ENCODE measurements at regions not wholly inside any gene's neighbourhood (a gene's known extent, or its start where the extent isn't known, plus 50 kb on each side); places are given as distances from the start of the nearest gene placed in this dataset.

- H3K4me3 ChIP-seq (ENCODE audit: low read depth, low read length) = no peak overlapping the region
- no peak for DNase-seq
- no peak overlapping the region for H3K27ac ChIP-seq
- TF ChIP-seq, protein P1, sequence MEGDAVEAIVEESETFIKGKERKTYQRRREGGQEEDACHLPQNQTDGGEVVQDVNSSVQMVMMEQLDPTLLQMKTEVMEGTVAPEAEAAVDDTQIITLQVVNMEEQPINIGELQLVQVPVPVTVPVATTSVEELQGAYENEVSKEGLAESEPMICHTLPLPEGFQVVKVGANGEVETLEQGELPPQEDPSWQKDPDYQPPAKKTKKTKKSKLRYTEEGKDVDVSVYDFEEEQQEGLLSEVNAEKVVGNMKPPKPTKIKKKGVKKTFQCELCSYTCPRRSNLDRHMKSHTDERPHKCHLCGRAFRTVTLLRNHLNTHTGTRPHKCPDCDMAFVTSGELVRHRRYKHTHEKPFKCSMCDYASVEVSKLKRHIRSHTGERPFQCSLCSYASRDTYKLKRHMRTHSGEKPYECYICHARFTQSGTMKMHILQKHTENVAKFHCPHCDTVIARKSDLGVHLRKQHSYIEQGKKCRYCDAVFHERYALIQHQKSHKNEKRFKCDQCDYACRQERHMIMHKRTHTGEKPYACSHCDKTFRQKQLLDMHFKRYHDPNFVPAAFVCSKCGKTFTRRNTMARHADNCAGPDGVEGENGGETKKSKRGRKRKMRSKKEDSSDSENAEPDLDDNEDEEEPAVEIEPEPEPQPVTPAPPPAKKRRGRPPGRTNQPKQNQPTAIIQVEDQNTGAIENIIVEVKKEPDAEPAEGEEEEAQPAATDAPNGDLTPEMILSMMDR (IDR thresholded peaks at IDR 0.05; ENCODE audit: low read depth, low read length, missing control alignments) = no peak
- no peaks in the 10 kb centered on the region for H3K36me3 ChIP-seq (replicated peaks)
- H3K27me3 ChIP-seq (replicated peaks) = no peaks in the 10 kb centered on the region
- in situ Hi-C loops (cut with HindIII; ENCODE audit: low pct_ligation_motif_present, low sequenced_read_pairs) = no loop called here
Observed at GRCh38 chr1:56068210-56068609, 511.2 kb downstream of the PLPP3 start.

DNA sequence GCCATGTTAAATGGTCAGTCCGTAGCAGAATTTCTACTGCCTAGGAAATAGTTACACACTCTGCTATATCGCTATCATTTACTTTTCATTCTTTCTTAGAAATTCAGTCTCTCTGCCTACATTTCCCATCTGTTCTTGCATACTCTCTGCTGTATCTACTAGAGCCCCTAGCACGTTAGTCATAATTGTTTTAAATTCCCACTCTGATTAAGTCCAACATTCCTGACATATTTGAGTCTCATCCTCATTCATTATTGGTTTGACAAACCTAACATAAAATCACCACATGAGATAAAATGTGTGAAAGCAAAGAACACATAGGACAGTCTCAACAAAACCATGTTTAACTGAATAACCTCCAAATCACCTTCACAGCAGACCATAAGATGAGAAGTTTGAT lies 513.6 kb downstream of the PLPP3 start:
- DNase-seq = no peak
- TF ChIP-seq, protein P1 (IDR thresholded peaks at IDR 0.05; ENCODE audit: low read depth, low read length, missing control alignments) = no peak
- Histone ChIP-seq H3K27me3 (replicated peaks) (no peaks in the 10 kb centered on the region), H3K36me3 (replicated peaks) (no peaks in the 10 kb centered on the region), H3K4me3 (ENCODE audit: low read depth, low read length) (no peak overlapping the region), H3K27ac (no peak overlapping the region)
- in situ Hi-C loops (cut with HindIII; ENCODE audit: low pct_ligation_motif_present, low sequenced_read_pairs) = no loop called here

DNA sequence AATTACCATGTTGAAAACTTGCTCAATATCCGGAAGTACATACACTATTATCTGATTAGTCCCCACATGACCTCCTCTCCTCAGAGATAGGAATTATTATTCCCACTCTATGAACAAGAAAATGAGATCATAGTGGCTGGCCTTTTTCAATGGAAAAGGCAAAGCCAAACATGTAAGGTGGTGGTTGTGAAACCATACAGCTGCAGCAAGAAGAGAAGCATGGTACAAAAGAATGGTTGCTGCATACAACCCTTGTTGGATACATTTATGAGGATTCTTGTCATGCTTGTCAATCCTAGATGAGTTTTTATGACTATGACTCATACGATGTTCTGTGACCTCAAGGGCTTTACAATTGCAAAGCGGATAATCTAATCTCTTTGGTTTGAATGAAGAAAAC lies 514.7 kb downstream of the PLPP3 start:
- peak; percentile 63 for DNase-seq
- Histone ChIP-seq H3K36me3 (replicated peaks) (no peaks in the 10 kb centered on the region), H3K4me3 (ENCODE audit: low read depth, low read length) (no peak overlapping the region), H3K27ac (no peak overlapping the region), H3K27me3 (replicated peaks) (no peaks in the 10 kb centered on the region)
- in situ Hi-C loops (cut with HindIII; ENCODE audit: low pct_ligation_motif_present, low sequenced_read_pairs) = no loop called here
- TF ChIP-seq, protein P1 (IDR thresholded peaks at IDR 0.05; ENCODE audit: low read depth, low read length, missing control alignments) = no peak

- H3K27me3 ChIP-seq (replicated peaks) = no peaks in the 10 kb centered on the region
- H3K36me3 ChIP-seq (replicated peaks) = no peaks in the 10 kb centered on the region
- no peak overlapping the region for H3K4me3 ChIP-seq (ENCODE audit: low read depth, low read length)
- TF ChIP-seq, protein P1 (IDR thresholded peaks at IDR 0.05; ENCODE audit: low read depth, low read length, missing control alignments) = no peak
- DNase-seq = no peak
- no peak overlapping the region for H3K27ac ChIP-seq
- in situ Hi-C loops (cut with HindIII; ENCODE audit: low pct_ligation_motif_present, low sequenced_read_pairs) = no loop called here
Observed at GRCh38 chr1:56063461-56063860, 515.9 kb downstream of the PLPP3 start.

GRCh38 chr1:56062625-56063024 lies 516.7 kb downstream of the PLPP3 start:
- no peak for DNase-seq
- Histone ChIP-seq H3K27ac (no peak overlapping the region), H3K4me3 (ENCODE audit: low read depth, low read length) (no peak overlapping the region), H3K27me3 (replicated peaks) (no peaks in the 10 kb centered on the region), H3K36me3 (replicated peaks) (no peaks in the 10 kb centered on the region)
- in situ Hi-C loops (cut with HindIII; ENCODE audit: low pct_ligation_motif_present, low sequenced_read_pairs) = no loop called here
- TF ChIP-seq, protein P1 (IDR thresholded peaks at IDR 0.05; ENCODE audit: low read depth, low read length, missing control alignments) = no peak

- TF ChIP-seq, protein P1 (IDR thresholded peaks at IDR 0.05; ENCODE audit: low read depth, low read length, missing control alignments) = no peak
- H3K36me3 ChIP-seq (replicated peaks) = no peaks in the 10 kb centered on the region
- no peak overlapping the region for H3K4me3 ChIP-seq (ENCODE audit: low read depth, low read length)
- H3K27ac ChIP-seq = no peak overlapping the region
- in situ Hi-C loops (cut with HindIII; ENCODE audit: low pct_ligation_motif_present, low sequenced_read_pairs) = no loop called here
- no peaks in the 10 kb centered on the region for H3K27me3 ChIP-seq (replicated peaks)
- DNase-seq = no peak
Observed at GRCh38 chr1:56061824-56062223, 517.5 kb downstream of the PLPP3 start.
